Activated CD4-positive, alpha-beta T cell treated with anti-CD3 and anti-CD28 coated beads for 4 hours (primary cell): ENCODE measurements at regions not wholly inside any gene's neighbourhood (a gene's known extent, or its start where the extent isn't known, plus 50 kb on each side); places are given as distances from the start of the nearest gene placed in this dataset.

Experiments used
- DNase-seq, 2 donors: peaks; one replicate each; pipeline ENCODE4 v3.0.0-alpha.2; 2020

GRCh38 chr20:50286609-50287008 lies 96.0 kb downstream of the CEBPB start:
- no peak for DNase-seq

GRCh38 chr20:50287512-50287911 lies 96.9 kb downstream of the CEBPB start:
- DNase-seq = no peak

GRCh38 chr20:50288128-50288623 lies 97.5 kb downstream of the CEBPB start:
- no peak for DNase-seq

GRCh38 chr20:50289581-50289980 lies 99.0 kb downstream of the CEBPB start:
- DNase-seq = no peak

GRCh38 chr20:50290112-50290511 lies 99.5 kb downstream of the CEBPB start:
- no peak for DNase-seq

GRCh38 chr20:50290808-50291207 lies 100.2 kb downstream of the CEBPB start:
- DNase-seq = no peak

GRCh38 chr20:50291254-50292078 lies 100.8 kb downstream of the CEBPB start:
- no peak for DNase-seq

GRCh38 chr20:50292079-50292590 lies 101.5 kb downstream of the CEBPB start:
- DNase-seq = no peak

- DNase-seq = peak in 1 of 2 donors; percentile 14
These were observed 102.1 kb downstream of the CEBPB start for GRCh38 chr20:50292591-50293283.

- no peak for DNase-seq
These were observed 102.9 kb downstream of the CEBPB start for GRCh38 chr20:50293284-50294139.

GRCh38 chr20:50294164-50295088 lies 103.8 kb downstream of the CEBPB start:
- no peak for DNase-seq

GRCh38 chr20:50295345-50295744 lies 104.7 kb downstream of the CEBPB start:
- DNase-seq = no peak

GRCh38 chr20:50295762-50296449 lies 105.3 kb downstream of the CEBPB start:
- DNase-seq = no peak

- no peak for DNase-seq
These were observed 106.1 kb downstream of the CEBPB start for GRCh38 chr20:50296450-50297375.

- DNase-seq = no peak
These were observed 107.1 kb downstream of the CEBPB start for GRCh38 chr20:50297498-50298376.

GRCh38 chr20:50298554-50299324 lies 108.1 kb downstream of the CEBPB start:
- DNase-seq = no peak

- no peak for DNase-seq
These were observed 108.6 kb downstream of the CEBPB start for GRCh38 chr20:50299325-50299629.

- DNase-seq = no peak
These were observed 110.5 kb downstream of the CEBPB start for GRCh38 chr20:50301165-50301564.
